ENCODE measurements at regions not wholly inside any gene's neighbourhood (a gene's known extent, or its start where the extent isn't known, plus 50 kb on each side); places are given as distances from the start of the nearest gene placed in this dataset.

- TF ChIP-seq CTCF (conservative IDR thresholded peaks at IDR 0.05 in 1 of 2, IDR thresholded peaks at IDR 0.05 in 1 of 2; ENCODE audit: low read depth in 1 of 2, low read length in 2 of 2): no peak
- TF ChIP-seq EZH2 (IDR thresholded peaks at IDR 0.05; ENCODE audit: low read length, missing control alignments): no peak
Observed at GRCh38 chr7:116097365-116098009, 66.9 kb upstream of the TFEC start.
